Progenitor cell of endocrine pancreas (in vitro differentiated cells): ENCODE measurements at regions not wholly inside any gene's neighbourhood (a gene's known extent, or its start where the extent isn't known, plus 50 kb on each side); places are given as distances from the start of the nearest gene placed in this dataset.

Experiments used
- DNase-seq: peaks from one replicate; pipeline ENCODE4 v3.0.0; 2021; ENCODE audit warnings: low spot score; ENCODE audit not compliant: unreplicated experiment
- H3K27ac Mint-ChIP-seq: 2 replicates; pipeline ENCODE4 v1.8.0; 2021; ENCODE audit warnings: mild to moderate bottlenecking, moderate library complexity, mixed read lengths
- H3K27me3 Mint-ChIP-seq: 2 replicates; pipeline ENCODE4 v1.8.0; 2021; ENCODE audit warnings: mixed read lengths
- H3K36me3 Mint-ChIP-seq: 2 replicates; pipeline ENCODE4 v1.8.0; 2022; ENCODE audit warnings: mixed read lengths; ENCODE audit not compliant: insufficient read depth
- H3K4me1 Mint-ChIP-seq: 2 replicates; pipeline ENCODE4 v1.8.0; 2021; ENCODE audit warnings: low read depth, mixed read lengths
- H3K4me3 Mint-ChIP-seq: 2 replicates; pipeline ENCODE4 v1.8.0; 2021; ENCODE audit warnings: low read depth, mild to moderate bottlenecking, moderate library complexity, mixed read lengths
- H3K9me3 Mint-ChIP-seq: 2 replicates; pipeline ENCODE4 v1.8.0; 2021; ENCODE audit warnings: low read depth, mixed read lengths
- CTCF ChIP-seq: fragments of 200-600 bp; sonication (generic); IDR thresholded peaks from one replicate; pipeline ENCODE4 v1.5.0; 2021; ENCODE audit warnings: antibody characterized with exemption, mild to moderate bottlenecking; ENCODE audit not compliant: unreplicated experiment

GRCh38 chr13:34862311-34862710, 79.8 kb upstream of the NBEA start:
- no peak for TF ChIP-seq CTCF
- DNase-seq: no peak
- Mint-ChIP-seq H3K9me3 (no peaks in the 10 kb centered on the region), H3K4me3 (no peak overlapping the region), H3K36me3 (no peaks in the 10 kb centered on the region), H3K4me1 (peaks cover 8% of the 10 kb centered on the region), H3K27ac (no peak overlapping the region), H3K27me3 (no peaks in the 10 kb centered on the region)

GRCh38 chr13:34862716-34863115, 79.4 kb upstream of the NBEA start:
- TF ChIP-seq CTCF: no peak
- no peak for DNase-seq
- Mint-ChIP-seq H3K9me3 (no peaks in the 10 kb centered on the region), H3K4me3 (no peak overlapping the region), H3K27me3 (no peaks in the 10 kb centered on the region), H3K36me3 (no peaks in the 10 kb centered on the region), H3K27ac (no peak overlapping the region), H3K4me1 (peaks cover 6% of the 10 kb centered on the region)

GRCh38 chr13:34863360-34864135, 78.5 kb upstream of the NBEA start:
- H3K9me3 Mint-ChIP-seq: no peaks in the 10 kb centered on the region
- H3K27me3 Mint-ChIP-seq: no peaks in the 10 kb centered on the region
- H3K4me3 Mint-ChIP-seq: no peak overlapping the region
- no peak for DNase-seq
- no peak for TF ChIP-seq CTCF
- peaks cover 6% of the 10 kb centered on the region for H3K4me1 Mint-ChIP-seq
- no peak overlapping the region for H3K27ac Mint-ChIP-seq
- no peaks in the 10 kb centered on the region for H3K36me3 Mint-ChIP-seq

GRCh38 chr13:34864671-34865070, 77.4 kb upstream of the NBEA start:
- Mint-ChIP-seq H3K4me3 (no peak overlapping the region), H3K27ac (peak overlapping the region; percentile 49), H3K9me3 (no peaks in the 10 kb centered on the region), H3K36me3 (no peaks in the 10 kb centered on the region), H3K27me3 (no peaks in the 10 kb centered on the region), H3K4me1 (peaks cover 6% of the 10 kb centered on the region)
- TF ChIP-seq CTCF: no peak
- DNase-seq: no peak

GRCh38 chr13:34867590-34867989, 74.5 kb upstream of the NBEA start:
- TF ChIP-seq CTCF: no peak
- peaks cover 4% of the 10 kb centered on the region for H3K4me1 Mint-ChIP-seq
- no peaks in the 10 kb centered on the region for H3K9me3 Mint-ChIP-seq
- no peak overlapping the region for H3K4me3 Mint-ChIP-seq
- no peaks in the 10 kb centered on the region for H3K36me3 Mint-ChIP-seq
- no peak overlapping the region for H3K27ac Mint-ChIP-seq
- no peak for DNase-seq
- no peaks in the 10 kb centered on the region for H3K27me3 Mint-ChIP-seq
